GM12865 (cell line): ENCODE measurements at regions not wholly inside any gene's neighbourhood (a gene's known extent, or its start where the extent isn't known, plus 50 kb on each side); places are given as distances from the start of the nearest gene placed in this dataset.

Experiments
- DNase-seq: peaks from one replicate; pipeline ENCODE4 v3.0.0; 2010; ENCODE audit warnings: low read depth
- H3K4me3 ChIP-seq: 2 replicates; pipeline ENCODE4 v1.5.1; 2011; ENCODE audit warnings: mild to moderate bottlenecking, low read depth, low read length, control low read depth
- CTCF ChIP-seq: IDR thresholded peaks from 2 replicates; pipeline ENCODE4 v1.5.1; 2011; ENCODE audit warnings: low read length, control low read depth, low read depth, inconsistent platforms; ENCODE audit not compliant: insufficient read depth; ENCODE audit errors: missing control alignments

GRCh38 chr1:147837129-147837963 is 65.2 kb upstream of the GJA8 start:
- H3K4me3 ChIP-seq = no peak overlapping the region
- DNase-seq = no peak
- TF ChIP-seq CTCF = no peak

- TF ChIP-seq CTCF = no peak
- no peak for DNase-seq
- H3K4me3 ChIP-seq = no peak overlapping the region
Observed at GRCh38 chr1:147837964-147838292, 64.7 kb upstream of the GJA8 start.

- peak; percentile 20 for DNase-seq
- H3K4me3 ChIP-seq = no peak overlapping the region
- peak; percentile 29 for TF ChIP-seq CTCF
Observed at GRCh38 chr1:147840909-147841308, 61.7 kb upstream of the GJA8 start.

GRCh38 chr1:147842578-147842977 is 60.0 kb upstream of the GJA8 start:
- H3K4me3 ChIP-seq = no peak overlapping the region
- DNase-seq = no peak
- TF ChIP-seq CTCF = no peak

- no peak overlapping the region for H3K4me3 ChIP-seq
- DNase-seq = no peak
- no peak for TF ChIP-seq CTCF
Observed at GRCh38 chr1:147843486-147843885, 59.1 kb upstream of the GJA8 start.

GRCh38 chr1:147847831-147848230 is 54.8 kb upstream of the GJA8 start:
- no peak for TF ChIP-seq CTCF
- no peak overlapping the region for H3K4me3 ChIP-seq
- no peak for DNase-seq
